Activated CD8-positive, alpha-beta memory T cell treated with anti-CD3 and anti-CD28 coated beads for 1 hour (primary cell): ENCODE measurements at regions not wholly inside any gene's neighbourhood (a gene's known extent, or its start where the extent isn't known, plus 50 kb on each side); places are given as distances from the start of the nearest gene placed in this dataset.
"Not testable (repeated sequence)": the region's sequence is repeated elsewhere in the genome, so short reads cannot be mapped to it uniquely, and the experiment has no call there.

Experiments
- DNase-seq, 2 donors: peaks; one replicate each; pipeline ENCODE4 v3.0.0-alpha.2; 2020; ENCODE audit warnings: low read depth in 1 of 2; ENCODE audit errors: extremely low read depth in 1 of 2

DNA sequence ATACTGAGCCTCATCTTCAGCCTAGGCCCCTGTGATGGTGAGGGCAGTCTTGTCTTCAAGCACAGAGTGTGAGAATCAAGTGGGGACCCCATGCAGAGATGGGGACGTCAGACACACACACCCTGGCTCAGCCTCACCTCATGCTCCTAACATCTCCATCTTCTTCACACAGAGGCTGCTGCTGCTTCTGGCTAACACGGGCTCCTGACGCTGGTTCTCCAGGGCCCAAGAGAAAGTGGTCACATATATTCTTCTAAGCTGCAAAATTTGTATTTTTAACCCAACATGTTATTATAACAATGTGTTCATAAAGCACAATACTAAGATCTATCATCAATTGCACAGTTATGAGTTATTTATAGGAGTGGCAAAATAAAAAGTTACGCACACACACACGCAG lies 101.2 kb downstream of the VPREB1 start:
- no peak for DNase-seq

DNA sequence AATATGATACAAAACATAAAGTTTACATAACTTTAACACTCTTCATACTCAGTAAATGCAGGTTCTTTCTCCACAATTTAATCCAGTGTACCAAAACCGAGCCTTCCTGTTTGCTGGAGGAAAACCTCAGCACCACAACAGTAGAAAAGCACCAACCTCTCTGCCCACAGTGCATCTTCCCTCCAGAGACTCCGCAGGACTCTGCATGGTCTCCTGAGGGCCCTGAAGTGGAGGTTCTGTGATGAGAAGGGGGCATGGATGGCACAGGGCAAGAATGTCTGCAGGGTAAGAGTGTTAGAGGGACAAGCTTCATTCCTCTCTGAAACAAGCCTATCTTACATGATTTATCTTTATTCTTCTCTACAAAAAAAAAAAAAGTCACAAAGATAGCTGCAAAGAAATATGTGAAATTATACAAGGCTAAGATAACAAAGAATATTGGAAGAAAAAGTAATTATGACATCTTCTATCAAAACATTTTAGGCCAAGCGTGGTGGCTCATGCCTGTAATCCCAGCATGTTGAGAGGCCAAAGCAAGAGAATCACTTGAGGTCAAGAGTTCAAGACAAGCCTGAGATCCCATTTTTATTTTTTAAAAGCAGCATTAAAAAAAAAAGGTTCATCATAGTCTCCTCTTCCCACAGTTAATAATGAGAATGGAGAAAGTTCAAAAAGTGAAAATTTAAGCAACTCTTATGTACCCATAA lies 102.0 kb downstream of the VPREB1 start:
- no peak for DNase-seq

DNA sequence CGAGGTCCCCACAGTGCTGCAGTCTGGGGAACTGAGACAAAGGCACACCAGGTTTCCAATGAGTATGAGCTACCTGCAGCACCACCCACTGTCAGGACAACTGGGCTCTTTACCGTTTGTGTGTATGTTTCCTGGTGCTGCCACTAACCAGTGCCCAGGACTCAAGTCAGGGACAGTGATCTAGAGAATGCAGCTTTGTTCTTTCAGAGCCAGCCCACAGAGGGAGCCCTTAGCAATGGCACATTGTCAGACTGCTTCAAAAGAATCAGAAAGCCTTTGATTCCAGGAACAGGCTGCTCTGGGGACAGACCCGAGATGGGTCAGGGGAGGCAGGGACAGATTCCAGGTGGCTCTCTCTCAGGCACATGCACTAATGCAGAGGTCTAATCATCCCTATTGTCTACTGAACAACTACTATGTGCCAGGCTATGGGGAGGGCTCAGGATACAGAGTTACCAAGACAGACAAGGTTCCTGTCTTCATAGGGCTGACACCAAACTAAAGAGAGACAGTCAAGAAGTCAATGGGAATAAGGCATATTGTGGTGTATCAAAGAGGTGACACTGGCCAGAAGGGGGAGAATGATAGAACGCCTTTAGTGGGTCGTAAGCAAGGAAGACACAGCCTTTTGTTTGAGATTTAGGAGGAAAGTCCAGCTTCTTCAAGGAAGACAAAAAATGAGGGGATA lies 103.7 kb downstream of the VPREB1 start:
- no peak for DNase-seq

DNA sequence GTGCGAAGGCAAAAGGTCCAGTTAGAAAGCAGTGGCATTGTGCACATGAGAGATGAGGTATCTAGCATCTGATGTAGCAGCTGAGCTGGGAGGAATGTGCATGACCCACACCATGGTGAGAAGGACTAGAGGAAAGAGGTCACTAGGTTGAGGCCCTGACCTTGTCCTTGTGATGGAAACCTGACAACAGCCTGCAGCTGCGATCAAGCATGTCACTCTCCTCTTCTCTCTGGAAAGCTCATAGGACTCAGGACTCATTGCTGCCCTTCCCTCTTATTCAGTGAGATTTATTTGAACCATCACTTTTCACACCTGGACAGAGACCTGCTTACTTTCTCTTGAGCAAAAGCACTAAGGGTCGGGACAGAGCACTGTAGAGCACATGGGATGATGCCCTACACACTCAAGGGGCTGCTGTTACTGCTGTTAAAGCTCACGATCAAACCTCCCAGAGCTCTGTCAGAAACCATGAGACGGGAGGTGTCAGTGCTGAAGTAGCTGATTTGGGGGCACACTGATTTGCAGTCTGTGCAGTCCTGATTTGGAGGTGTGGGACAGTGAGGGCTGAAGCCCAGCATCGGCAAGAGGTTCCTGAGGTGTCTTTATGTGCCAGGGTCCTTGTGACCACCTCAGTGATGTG lies 104.3 kb downstream of the VPREB1 start:
- DNase-seq, result no peak

GRCh38 chr22:22349455-22349836 lies 104.9 kb downstream of the VPREB1 start:
- no peak for DNase-seq

DNA sequence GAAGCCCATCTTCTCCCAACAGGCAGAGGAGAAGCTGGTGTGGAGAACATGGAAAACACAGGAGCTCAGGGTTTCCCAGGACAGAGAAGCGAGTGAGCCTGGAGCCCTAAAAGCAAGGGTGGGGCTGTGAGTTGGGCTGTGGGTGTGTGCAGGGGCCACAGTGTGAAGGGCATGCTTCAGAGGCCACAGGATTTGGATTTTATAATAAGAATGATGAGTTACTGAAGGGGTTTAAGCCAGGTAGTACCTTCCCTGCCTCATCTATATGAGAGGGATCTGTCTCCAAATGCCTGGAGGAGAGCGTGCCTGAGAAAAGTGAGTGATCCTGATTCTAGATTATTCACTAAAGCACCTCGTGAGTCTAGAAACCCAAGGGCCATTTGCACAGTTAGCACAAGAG lies 106.8 kb downstream of the VPREB1 start:
- DNase-seq, result no peak

DNA sequence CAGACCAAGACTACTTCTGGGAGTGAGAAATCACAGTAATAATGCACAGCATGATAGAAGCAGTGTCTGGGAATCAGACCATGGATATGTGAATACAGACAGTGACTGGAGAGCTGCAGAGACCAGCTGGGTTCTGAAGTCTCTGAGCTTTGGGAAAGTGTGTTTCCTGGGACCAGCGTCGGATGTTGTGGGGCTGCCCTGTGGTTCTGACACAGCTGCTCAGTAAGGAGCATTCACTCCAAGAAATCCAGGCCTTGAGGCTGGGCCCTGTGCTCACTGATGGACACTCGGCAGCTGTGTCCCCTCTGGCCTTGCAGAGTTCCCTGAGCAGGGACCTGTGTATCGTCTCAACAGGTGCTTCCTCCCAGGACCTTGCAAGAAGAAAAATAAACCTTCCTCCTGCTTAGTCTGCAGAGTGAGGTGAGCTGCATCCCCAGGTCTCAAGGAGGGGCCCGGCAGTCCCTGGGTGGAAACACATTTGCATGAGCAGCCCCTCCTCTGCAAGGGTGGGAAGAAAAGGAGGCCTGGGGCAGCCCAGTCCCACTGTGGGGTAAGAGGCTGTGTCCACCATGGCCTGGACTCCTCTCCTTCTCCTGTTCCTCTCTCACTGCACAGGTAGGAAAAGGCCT lies 107.9 kb downstream of the VPREB1 start:
- DNase-seq, result no peak

GRCh38 chr22:22355096-22355834 lies 110.7 kb downstream of the VPREB1 start:
- DNase-seq, result no peak

DNA sequence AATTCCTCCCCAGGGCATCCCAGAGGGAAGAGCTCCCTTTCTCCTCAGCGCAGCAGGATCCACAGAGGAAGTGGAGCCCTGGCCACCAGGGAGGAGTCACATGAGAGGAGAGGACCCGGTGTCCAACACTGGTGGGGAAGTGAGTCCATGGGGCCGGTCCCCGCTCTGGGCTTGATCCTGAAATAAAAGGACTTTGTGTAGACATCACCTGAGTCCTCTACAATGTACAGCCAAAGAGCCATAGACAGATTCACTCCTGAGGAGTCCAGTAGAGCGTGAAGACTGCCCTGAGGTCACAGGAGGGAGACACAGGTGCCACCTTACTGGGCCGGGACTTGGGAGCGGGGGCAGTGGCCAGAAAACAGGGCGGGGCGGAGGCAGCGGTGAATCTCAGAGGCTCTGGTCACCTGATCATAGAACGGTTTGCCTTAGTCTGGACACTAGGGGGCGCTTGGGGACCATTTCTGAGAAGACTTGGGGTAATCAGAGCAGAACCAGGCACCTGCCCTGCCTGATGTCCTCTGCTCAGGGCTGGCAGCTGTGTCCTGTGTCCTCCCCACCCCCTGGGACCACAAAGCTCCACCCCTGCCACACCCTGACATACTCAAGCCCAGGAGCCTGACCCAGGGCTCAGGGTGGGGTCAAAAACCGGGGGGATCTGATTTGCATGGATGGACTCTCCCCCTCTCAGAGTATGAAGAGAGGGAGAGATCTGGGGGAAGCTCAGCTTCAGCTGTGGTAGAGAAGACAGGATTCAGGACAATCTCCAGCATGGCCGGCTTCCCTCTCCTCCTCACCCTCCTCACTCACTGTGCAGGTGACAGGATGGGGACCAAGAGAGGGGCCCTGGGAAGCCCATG lies 112.7 kb downstream of the VPREB1 start:
- DNase-seq, result peak; percentile 19 to 54

GRCh38 chr22:22358152-22358551 lies 113.6 kb downstream of the VPREB1 start:
- DNase-seq, result no peak

GRCh38 chr22:22358686-22359085 lies 114.1 kb downstream of the VPREB1 start:
- no peak for DNase-seq

- no peak for DNase-seq
Observed at GRCh38 chr22:22359465-22359864, 114.9 kb downstream of the VPREB1 start.

GRCh38 chr22:22360014-22360413 lies 115.4 kb downstream of the VPREB1 start:
- no peak for DNase-seq

DNA sequence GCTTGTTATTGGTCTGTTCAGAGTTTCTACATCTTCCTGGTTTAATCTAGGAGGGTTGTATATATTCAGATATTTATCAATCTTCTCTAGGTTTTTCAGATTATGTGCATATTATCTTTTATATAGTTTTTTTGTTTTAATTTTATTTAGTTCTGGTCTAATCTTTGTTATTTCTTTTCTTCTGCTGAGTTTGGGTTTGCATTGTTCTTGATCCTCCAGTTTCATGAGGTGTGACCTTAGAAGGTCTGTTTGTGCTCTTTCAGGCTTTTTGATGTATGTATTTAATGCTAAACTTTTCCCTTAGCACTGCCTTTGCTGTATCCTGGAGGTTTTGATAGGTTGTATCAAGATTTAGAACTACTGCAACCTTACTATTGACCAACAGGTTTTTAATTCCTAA lies 117.7 kb downstream of the VPREB1 start:
- DNase-seq, result no peak

DNA sequence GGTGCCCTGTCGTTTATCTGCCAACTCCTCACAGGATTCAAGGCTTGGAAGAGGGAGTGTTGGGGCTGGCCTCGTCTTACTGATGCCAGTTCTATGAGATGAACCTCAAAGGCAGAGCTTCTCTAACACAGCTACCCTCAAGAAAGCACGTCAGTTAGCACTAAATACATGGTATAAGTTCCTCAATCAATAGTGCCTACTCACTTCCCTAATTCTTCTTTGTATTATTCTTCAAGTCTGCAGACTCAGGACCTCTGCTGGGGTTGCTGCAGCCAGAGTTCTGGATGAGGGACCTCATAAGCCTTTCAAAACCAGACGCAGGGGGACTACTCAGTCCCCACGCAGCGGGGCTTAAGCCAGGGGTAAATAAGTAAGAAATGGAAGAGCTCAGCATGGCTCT lies 118.3 kb downstream of the VPREB1 start:
- no peak for DNase-seq

GRCh38 chr22:22364207-22364606 lies 119.6 kb downstream of the VPREB1 start:
- DNase-seq, result no peak

DNA sequence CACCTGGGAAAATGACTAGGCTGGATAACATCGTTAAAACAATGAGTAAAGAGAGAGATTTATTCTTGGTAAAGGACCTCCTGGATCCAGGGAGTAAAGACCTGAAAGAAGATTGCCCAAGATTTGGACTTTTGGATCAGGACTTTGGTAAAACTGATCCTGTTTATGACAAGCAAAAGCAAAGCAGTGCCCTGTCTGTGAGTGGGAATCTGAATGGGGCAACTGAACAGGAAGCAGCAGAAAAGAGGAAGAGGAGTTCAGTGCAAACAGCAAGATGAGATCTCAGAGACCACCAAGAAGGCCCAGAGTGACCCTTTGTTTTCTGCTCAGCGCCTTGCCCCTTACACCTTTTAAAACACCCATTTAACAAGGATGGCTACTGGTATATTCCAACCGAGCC lies 122.0 kb downstream of the VPREB1 start:
- DNase-seq, result no peak

DNA sequence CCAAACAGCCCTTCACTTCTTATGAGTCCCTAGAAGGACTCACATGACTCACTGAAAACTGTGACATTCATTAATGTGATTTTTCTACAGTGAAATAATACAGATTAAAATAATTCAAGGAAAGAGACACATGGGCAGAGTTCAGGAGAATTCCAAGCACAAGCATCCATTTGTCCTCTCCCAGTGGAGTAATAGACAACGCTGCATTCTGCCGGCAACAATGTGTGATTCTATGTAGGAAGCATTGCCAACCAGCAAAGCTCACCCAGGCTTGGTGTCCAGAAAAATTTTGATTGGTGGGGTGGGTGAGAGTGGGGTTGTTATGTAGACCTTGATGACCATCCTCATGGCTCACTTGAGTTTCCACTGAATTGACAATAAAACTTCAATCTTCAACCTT lies 123.9 kb downstream of the VPREB1 start:
- DNase-seq, result no peak

- not testable (repeated sequence) for DNase-seq
Observed at GRCh38 chr22:22369219-22369963, 124.8 kb downstream of the VPREB1 start.

- DNase-seq, result no peak
Observed at GRCh38 chr22:22369964-22370270, 125.3 kb downstream of the VPREB1 start.
